GM19468 (cell line): ENCODE measurements at regions not wholly inside any gene's neighbourhood (a gene's known extent, or its start where the extent isn't known, plus 50 kb on each side); places are given as distances from the start of the nearest gene placed in this dataset.

Experiments used
- ATAC-seq: cut with Tn5 transposase; IDR thresholded peaks from one replicate; pipeline ENCODE4 v1.9.1; 2021; ENCODE audit warnings: mild to moderate bottlenecking, moderate library complexity, moderate number of reproducible peaks; ENCODE audit not compliant: unreplicated experiment; ENCODE audit errors: extremely low read depth

GRCh38 chr4:24249972-24250371 lies 334.4 kb downstream of the DHX15 start:
- ATAC-seq, result no peak

- no peak for ATAC-seq
Observed at GRCh38 chr4:24248674-24249630, 335.4 kb downstream of the DHX15 start.

- no peak for ATAC-seq
Observed at GRCh38 chr4:24245491-24245820, 338.9 kb downstream of the DHX15 start.

- ATAC-seq, result no peak
Observed at GRCh38 chr4:24244663-24245490, 339.5 kb downstream of the DHX15 start.

- no peak for ATAC-seq
Observed at GRCh38 chr4:24243641-24244040, 340.7 kb downstream of the DHX15 start.

DNA sequence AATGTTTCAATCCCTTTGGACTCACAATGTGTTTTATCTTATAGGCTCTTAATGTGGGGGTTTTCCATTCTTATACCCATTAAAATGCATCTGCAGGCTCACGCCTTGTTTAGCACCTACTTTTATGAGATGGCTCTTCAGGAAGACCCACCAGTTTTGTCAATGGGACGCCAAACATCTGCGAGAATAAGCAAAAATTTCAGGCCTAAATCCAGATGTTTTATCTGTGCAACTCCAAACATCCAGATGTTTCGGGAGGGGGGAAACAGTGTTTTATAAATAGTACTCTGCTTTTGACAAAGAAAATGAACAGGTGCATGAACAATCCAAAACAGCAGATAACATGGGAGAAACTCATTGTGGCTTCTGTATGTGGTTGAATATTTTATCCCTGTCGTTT lies 342.8 kb downstream of the DHX15 start:
- ATAC-seq, result no peak

GRCh38 chr4:24240655-24241054 lies 343.7 kb downstream of the DHX15 start:
- ATAC-seq, result no peak

DNA sequence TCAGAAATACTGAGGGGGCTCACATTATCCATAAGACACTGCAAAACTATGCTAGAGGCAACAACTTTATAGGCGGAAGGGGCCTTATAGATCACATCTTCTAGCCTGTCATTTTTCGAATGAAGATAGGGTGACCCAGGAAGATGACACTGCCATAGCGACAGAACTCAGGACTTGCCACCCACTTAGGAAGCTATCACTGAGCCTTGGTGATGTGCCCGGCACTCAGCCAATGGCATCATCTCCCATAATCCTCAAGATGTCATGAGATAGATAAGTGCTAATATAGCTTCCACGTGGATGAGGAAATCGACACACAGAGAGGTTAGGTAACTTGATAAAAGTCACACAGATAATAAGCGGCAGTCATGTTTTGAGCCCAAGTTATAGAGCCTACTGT lies 346.6 kb downstream of the DHX15 start:
- ATAC-seq, result no peak

DNA sequence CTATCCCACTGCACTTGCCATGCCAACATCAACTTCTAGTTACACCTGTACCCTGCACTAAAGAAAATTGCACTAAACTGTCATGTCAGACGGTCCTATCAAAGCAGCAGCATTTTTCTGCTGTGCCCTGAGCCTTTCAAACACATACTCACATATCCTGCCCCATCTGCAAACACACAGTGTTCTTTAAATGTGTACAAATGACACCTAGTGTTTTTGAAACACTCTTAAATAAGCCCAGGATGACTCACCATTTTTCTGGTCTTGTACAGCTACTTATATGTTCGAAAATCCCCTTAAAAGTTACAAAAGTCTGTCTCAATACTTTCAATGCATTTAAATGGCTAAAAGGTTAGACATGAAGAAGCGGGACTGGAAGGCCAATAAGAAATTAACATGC lies 346.7 kb upstream of the PPARGC1A start:
- ATAC-seq, result no peak

- no peak for ATAC-seq
Observed at GRCh38 chr4:24236120-24236519, 346.3 kb upstream of the PPARGC1A start.

DNA sequence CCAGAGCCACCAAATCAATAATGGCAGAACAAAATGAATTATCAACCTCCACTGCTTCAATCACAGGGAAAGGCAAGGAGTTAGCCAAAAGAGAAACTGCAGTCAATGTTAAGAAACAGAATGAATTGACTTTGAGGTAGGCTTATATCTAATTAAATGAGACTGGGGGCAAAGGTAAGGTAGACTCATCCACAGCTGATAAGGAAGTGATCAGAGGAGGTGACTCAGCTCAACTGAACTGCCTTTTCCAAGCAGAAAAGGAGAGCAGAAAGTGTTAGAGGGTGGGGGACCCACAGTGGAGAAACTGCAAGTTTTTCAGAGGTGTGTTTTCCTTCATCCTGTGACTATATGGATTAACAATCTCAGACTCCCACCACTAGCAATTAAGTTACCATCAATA lies 345.8 kb upstream of the PPARGC1A start:
- ATAC-seq, result no peak

GRCh38 chr4:24234288-24234848 lies 344.5 kb upstream of the PPARGC1A start:
- ATAC-seq, result no peak

DNA sequence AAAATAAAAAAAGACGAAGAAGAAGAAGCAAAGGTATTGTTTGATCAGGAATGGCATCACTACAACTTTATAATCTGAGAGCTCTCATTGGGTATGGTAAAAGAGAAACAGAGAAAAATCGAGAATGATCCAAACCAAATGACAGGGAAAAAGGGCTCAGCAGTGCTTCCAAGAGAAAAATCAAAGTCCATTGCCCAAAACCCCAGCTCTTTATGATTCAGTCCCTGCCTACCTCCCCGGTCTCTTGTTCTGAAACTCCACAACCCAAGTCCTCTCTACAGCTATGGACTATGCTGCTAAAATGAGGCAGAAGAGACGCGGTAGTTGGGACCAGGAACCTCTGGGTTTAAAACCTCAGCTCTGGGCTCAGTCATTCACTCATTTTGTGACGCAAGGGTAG lies 341.1 kb upstream of the PPARGC1A start:
- no peak for ATAC-seq

DNA sequence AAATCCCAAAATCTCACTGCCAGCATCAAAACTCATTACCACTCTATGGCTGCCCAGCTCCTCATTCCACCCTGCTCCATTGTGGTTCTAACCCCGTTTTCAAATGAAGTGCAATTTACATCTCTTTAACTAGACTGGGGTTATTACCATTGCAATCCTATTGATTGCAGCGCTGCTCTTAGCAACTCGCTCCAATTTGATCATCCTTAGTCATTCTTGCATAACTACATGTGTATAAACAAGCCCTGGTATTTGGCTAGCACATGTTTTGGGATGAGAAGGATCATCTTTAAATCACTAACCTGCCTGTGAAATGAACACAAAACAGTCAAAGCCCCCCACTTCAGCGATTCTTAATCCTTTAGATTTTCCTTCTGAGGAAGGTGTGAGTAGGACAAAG lies 340.1 kb upstream of the PPARGC1A start:
- ATAC-seq, result no peak

DNA sequence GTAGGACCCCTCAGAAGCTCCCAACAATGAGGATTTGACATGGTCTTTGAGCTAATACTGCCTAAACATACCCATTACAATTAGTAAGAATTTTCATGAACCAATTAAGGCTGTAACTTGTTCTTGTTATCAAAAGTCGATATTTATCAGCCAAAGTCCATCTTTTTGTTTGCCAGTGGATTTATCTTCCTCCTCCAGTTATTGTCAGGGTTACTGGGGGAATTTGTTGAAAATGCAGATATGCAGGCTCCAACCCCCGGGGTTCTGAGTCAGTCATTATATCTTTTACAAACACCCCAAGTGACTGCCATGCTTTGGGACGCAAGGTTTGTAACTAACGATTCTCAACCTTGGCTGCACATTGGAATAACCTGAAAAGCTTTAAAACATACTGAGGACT lies 338.8 kb upstream of the PPARGC1A start:
- ATAC-seq, result no peak

GRCh38 chr4:24226667-24227066 lies 336.8 kb upstream of the PPARGC1A start:
- no peak for ATAC-seq

DNA sequence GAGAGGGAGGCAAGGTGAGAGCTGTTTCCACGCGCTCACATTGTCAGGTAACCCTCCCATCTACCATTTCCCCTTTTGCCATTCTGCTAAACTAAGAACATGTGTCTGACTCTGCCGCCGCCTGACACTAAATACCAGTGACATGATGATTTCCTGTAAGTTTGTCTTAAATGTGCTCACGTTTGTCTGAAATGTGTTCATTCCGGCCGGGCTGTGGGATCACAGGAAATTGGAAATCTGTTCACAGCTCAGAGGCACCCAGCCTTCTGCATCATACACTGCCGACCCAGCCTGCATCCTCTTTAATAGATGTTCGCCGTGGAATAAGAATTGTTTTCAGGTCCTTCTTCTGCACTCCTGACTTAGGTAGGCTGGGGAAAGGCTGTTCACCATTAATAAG lies 336.2 kb upstream of the PPARGC1A start:
- no peak for ATAC-seq

DNA sequence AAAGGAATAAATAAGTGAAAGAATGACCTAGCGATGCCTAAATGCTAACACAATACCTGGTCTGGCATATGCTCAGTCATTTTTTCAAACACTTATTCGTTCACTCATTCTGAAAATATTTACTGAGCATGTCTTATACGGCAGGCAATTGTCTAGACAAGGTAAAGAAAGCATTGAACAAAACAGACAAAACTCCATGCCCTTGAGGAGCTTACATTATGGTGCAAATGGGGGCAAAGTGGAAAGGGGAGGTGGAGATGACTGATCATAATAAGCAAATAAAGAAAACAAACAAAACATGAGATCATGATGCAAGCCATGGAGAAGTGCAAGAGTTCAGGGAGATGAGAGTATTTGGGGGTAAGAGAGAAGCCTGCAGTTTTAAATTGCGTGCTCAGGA lies 334.6 kb upstream of the PPARGC1A start:
- no peak for ATAC-seq

GRCh38 chr4:24219209-24219608 lies 329.4 kb upstream of the PPARGC1A start:
- ATAC-seq, result no peak

- ATAC-seq, result no peak
Observed at GRCh38 chr4:24218566-24218965, 328.7 kb upstream of the PPARGC1A start.

GRCh38 chr4:24214796-24215195 lies 324.9 kb upstream of the PPARGC1A start:
- ATAC-seq, result no peak
